MM.1S (cell line): ENCODE measurements at regions not wholly inside any gene's neighbourhood (a gene's known extent, or its start where the extent isn't known, plus 50 kb on each side); places are given as distances from the start of the nearest gene placed in this dataset.

Experiments used
- DNase-seq: peaks from one replicate; pipeline ENCODE4 v3.0.0-alpha.2; 2015
- H2AFZ ChIP-seq: fragments of 300-600 bp; sonication (generic); 2 replicates; pipeline ENCODE4 v1.6.0; 2016; ENCODE audit warnings: antibody characterized with exemption, low read length
- H3F3A ChIP-seq: fragments of 300-600 bp; sonication (generic); 2 replicates; pipeline ENCODE4 v1.6.1; 2016; ENCODE audit warnings: mild to moderate bottlenecking, antibody characterized with exemption, low read length, moderate library complexity, mixed read lengths; ENCODE audit not compliant: insufficient read depth
- H3K27ac ChIP-seq: fragments of 300-600 bp; sonication (generic); 2 replicates; pipeline ENCODE4 v1.5.1; 2016; ENCODE audit warnings: mild to moderate bottlenecking, low read length
- H3K27me3 ChIP-seq: fragments of 300-600 bp; sonication (generic); replicated peaks from 2 replicates; pipeline ENCODE4 v1.6.0; 2016; ENCODE audit warnings: low read length; ENCODE audit not compliant: insufficient read depth
- H3K36me3 ChIP-seq: fragments of 300-600 bp; sonication (generic); replicated peaks from 2 replicates; pipeline ENCODE4 v1.6.1; 2016; ENCODE audit warnings: mild to moderate bottlenecking, low read length, mixed read lengths; ENCODE audit not compliant: insufficient read depth
- H3K4me1 ChIP-seq: fragments of 300-600 bp; sonication (generic); 2 replicates; pipeline ENCODE4 v1.6.1; 2016; ENCODE audit warnings: low read length, mixed read lengths
- H3K4me2 ChIP-seq: fragments of 300-600 bp; sonication (generic); 2 replicates; pipeline ENCODE4 v1.6.0; 2016; ENCODE audit warnings: low read depth, low read length
- H3K4me3 ChIP-seq: fragments of 300-600 bp; sonication (generic); 2 replicates; pipeline ENCODE4 v1.5.1; 2016; ENCODE audit warnings: low read length, mixed read lengths
- H3K79me2 ChIP-seq: fragments of 300-600 bp; sonication (generic); 2 replicates; pipeline ENCODE4 v1.6.1; 2016; ENCODE audit warnings: mixed run types, low read length, mixed read lengths
- H3K9ac ChIP-seq: fragments of 300-600 bp; sonication (generic); 2 replicates; pipeline ENCODE4 v1.6.1; 2016; ENCODE audit warnings: low read length, mixed read lengths
- H3K9me2 ChIP-seq: fragments of 300-600 bp; sonication (generic); replicated peaks from 2 replicates; pipeline ENCODE4 v1.6.1; 2016; ENCODE audit warnings: mild to moderate bottlenecking, low read length, mixed read lengths; ENCODE audit not compliant: insufficient read depth
- H3K9me3 ChIP-seq: fragments of 300-600 bp; sonication (generic); replicated peaks from 2 replicates; pipeline ENCODE4 v1.6.1; 2016; ENCODE audit warnings: mild to moderate bottlenecking, low read length, mixed read lengths; ENCODE audit not compliant: insufficient read depth
- H4K20me1 ChIP-seq: fragments of 300-600 bp; sonication (generic); 2 replicates; pipeline ENCODE4 v1.6.1; 2016; ENCODE audit warnings: mild to moderate bottlenecking, low read length, moderate library complexity, mixed read lengths; ENCODE audit not compliant: insufficient read depth
- EZH2 ChIP-seq: fragments of 300-600 bp; sonication (generic); optimal IDR thresholded peaks from 2 replicates; pipeline ENCODE3; 2017; ENCODE audit warnings: low read depth, mild to moderate bottlenecking, antibody characterized with exemption, low read length, mixed read lengths
- EZH2phosphoT487 ChIP-seq: fragments of 300-600 bp; sonication (generic); IDR thresholded peaks from 2 replicates; pipeline ENCODE4 v1.6.1; 2018; ENCODE audit warnings: antibody characterized with exemption, low read length
- TF ChIP-seq, protein P1 (sequence below): fragments of 300-600 bp; sonication (generic); IDR thresholded peaks from 2 replicates; pipeline ENCODE4 v1.5.1; 2016; ENCODE audit warnings: antibody characterized with exemption, low read length, mixed read lengths

DNA sequence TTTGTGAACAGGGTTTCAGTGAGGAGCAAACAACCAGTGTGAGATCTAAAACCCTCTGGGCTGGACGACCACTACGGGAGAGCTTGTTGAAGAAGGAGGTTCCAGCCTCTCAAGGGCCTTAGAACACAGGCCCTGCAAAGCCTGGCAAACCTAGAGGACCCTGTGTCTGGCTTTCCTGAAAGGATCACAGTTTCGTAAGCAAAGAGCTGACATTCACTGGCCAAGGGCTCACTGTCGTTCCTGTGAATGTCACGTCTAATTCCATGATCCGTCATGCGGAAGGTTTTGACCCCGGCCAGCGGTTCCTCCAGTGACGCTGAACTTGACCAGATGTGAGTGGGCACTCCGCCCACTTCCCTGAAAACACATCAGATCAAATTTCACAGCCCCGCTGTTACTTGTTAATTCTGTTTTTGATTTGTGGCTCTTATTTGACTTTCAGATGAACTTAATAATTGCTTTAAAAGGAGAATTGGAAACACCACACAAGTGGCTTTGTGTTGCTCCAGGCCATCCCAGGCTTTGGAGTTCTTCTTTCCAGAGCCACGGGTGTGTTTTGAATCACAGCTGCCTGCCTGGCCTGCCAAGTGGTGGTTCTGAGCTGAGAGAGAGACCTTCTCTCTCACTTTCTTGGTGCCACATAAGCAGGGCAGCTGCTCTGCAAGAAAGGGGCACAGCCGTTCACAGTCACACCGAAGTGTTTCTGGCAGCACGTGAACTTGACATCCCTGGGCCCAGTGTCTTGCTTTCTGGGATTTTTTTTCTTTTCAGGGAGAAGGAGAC, 308.4 kb downstream of the NDUFA10 start:
- no peaks in the 10 kb centered on the region for H3K4me1 ChIP-seq
- TF ChIP-seq EZH2 (no peak), EZH2phosphoT487 (no peak)
- H3F3A ChIP-seq: no peaks in the 10 kb centered on the region
- H2AFZ ChIP-seq: no peak overlapping the region
- no peak overlapping the region for H3K4me2 ChIP-seq
- no peaks in the 10 kb centered on the region for H3K36me3 ChIP-seq
- no peak overlapping the region for H3K9ac ChIP-seq
- no peaks in the 10 kb centered on the region for H3K27me3 ChIP-seq
- no peak for DNase-seq
- no peaks in the 10 kb centered on the region for H3K9me3 ChIP-seq
- H3K79me2 ChIP-seq: no peaks in the 10 kb centered on the region
- no peaks in the 10 kb centered on the region for H4K20me1 ChIP-seq
- no peak overlapping the region for H3K27ac ChIP-seq
- no peak overlapping the region for H3K4me3 ChIP-seq
- H3K9me2 ChIP-seq: no peaks in the 10 kb centered on the region

DNA sequence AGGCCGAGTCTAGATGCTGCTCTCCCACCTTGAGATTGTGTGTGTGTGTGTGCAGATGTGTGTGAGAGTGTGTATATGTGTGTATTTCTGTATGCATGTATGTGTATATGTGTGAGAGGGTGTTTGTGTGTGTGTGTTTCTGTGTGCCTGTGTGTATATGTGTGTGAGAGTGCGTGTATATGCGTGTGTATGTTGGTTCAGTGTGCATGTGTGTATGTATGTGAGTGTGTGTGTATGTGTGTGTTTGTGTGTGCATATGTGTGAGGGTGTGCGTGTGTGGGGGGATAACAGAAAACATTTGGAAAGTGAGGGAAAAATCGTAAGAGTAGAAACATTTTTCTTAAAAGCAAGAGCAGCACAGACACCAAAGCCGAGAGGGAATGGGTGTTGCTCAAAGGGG, 309.1 kb downstream of the NDUFA10 start:
- no peaks in the 10 kb centered on the region for H3F3A ChIP-seq
- no peaks in the 10 kb centered on the region for H3K36me3 ChIP-seq
- H3K27me3 ChIP-seq: no peaks in the 10 kb centered on the region
- no peaks in the 10 kb centered on the region for H3K9me2 ChIP-seq
- TF ChIP-seq EZH2: no peak
- no peaks in the 10 kb centered on the region for H3K4me1 ChIP-seq
- H3K9me3 ChIP-seq: no peaks in the 10 kb centered on the region
- H3K4me3 ChIP-seq: no peak overlapping the region
- H2AFZ ChIP-seq: no peak overlapping the region
- H3K79me2 ChIP-seq: no peaks in the 10 kb centered on the region
- H4K20me1 ChIP-seq: no peaks in the 10 kb centered on the region
- H3K9ac ChIP-seq: no peak overlapping the region
- no peak overlapping the region for H3K4me2 ChIP-seq
- no peak for DNase-seq
- no peak overlapping the region for H3K27ac ChIP-seq

DNA sequence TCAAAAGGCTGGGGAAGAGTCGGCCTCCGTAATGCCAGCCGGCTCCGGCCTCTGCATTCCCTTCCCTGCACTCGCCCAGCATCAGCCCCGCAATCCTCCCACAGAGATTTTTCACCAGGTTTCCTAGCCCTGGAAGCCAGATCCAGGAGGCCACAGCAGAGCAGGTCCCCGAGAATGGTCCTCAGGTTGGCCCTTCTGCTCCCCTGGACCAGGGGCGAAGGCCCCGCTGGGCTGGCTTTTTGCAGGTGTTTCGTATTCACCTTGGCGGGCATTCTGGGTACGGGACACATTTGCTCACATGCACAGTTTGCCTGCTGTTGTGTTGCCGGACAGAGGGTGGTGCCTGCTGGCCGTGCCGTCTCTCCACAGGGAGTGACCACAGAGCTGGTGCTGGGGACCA, 309.5 kb downstream of the NDUFA10 start:
- H3K9me2 ChIP-seq: no peaks in the 10 kb centered on the region
- no peaks in the 10 kb centered on the region for H3K79me2 ChIP-seq
- H3K27me3 ChIP-seq: no peaks in the 10 kb centered on the region
- no peaks in the 10 kb centered on the region for H3F3A ChIP-seq
- no peaks in the 10 kb centered on the region for H4K20me1 ChIP-seq
- no peak overlapping the region for H3K4me3 ChIP-seq
- DNase-seq: no peak
- H3K9me3 ChIP-seq: no peaks in the 10 kb centered on the region
- no peaks in the 10 kb centered on the region for H3K36me3 ChIP-seq
- H3K9ac ChIP-seq: no peak overlapping the region
- no peak overlapping the region for H2AFZ ChIP-seq
- TF ChIP-seq, protein P1, sequence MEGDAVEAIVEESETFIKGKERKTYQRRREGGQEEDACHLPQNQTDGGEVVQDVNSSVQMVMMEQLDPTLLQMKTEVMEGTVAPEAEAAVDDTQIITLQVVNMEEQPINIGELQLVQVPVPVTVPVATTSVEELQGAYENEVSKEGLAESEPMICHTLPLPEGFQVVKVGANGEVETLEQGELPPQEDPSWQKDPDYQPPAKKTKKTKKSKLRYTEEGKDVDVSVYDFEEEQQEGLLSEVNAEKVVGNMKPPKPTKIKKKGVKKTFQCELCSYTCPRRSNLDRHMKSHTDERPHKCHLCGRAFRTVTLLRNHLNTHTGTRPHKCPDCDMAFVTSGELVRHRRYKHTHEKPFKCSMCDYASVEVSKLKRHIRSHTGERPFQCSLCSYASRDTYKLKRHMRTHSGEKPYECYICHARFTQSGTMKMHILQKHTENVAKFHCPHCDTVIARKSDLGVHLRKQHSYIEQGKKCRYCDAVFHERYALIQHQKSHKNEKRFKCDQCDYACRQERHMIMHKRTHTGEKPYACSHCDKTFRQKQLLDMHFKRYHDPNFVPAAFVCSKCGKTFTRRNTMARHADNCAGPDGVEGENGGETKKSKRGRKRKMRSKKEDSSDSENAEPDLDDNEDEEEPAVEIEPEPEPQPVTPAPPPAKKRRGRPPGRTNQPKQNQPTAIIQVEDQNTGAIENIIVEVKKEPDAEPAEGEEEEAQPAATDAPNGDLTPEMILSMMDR: no peak
- TF ChIP-seq EZH2phosphoT487: no peak
- no peak for TF ChIP-seq EZH2
- H3K27ac ChIP-seq: no peak overlapping the region
- no peaks in the 10 kb centered on the region for H3K4me1 ChIP-seq
- no peak overlapping the region for H3K4me2 ChIP-seq

DNA sequence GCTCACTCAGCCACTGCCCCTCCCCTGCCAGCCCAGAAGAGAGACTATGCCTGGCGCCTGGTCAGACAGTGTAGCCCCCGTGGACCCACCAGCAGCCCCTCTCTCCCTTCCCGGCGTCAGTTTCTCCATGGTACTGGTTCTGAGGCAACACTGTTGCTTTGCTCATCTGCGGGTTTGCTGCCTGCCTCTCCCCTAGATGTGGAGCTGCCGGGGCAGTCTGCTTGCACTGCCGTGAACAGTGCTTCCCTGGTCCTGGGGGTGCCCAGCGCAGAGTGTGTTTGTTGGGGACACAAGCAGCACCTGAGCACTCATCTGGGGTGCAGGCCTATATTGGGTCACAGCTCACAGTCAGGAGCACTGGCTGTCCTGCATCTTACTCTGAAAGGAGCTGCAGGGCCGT, 309.9 kb downstream of the NDUFA10 start:
- Histone ChIP-seq H3K4me2 (no peak overlapping the region), H3K9ac (no peak overlapping the region)

More for the DNA sequence above, 309.9 kb downstream of the NDUFA10 start:
- no peaks in the 10 kb centered on the region for H3K9me3 ChIP-seq
- no peaks in the 10 kb centered on the region for H3K79me2 ChIP-seq
- H3F3A ChIP-seq: no peaks in the 10 kb centered on the region
- H2AFZ ChIP-seq: no peak overlapping the region
- no peaks in the 10 kb centered on the region for H3K36me3 ChIP-seq
- TF ChIP-seq EZH2phosphoT487 (no peak), EZH2 (no peak)
- TF ChIP-seq, protein P1: no peak
- no peaks in the 10 kb centered on the region for H3K4me1 ChIP-seq
- DNase-seq: no peak
- no peak overlapping the region for H3K4me3 ChIP-seq
- no peaks in the 10 kb centered on the region for H3K9me2 ChIP-seq
- H4K20me1 ChIP-seq: no peaks in the 10 kb centered on the region
- H3K27me3 ChIP-seq: no peaks in the 10 kb centered on the region
- H3K27ac ChIP-seq: no peak overlapping the region
